ENCODE measurements at regions not wholly inside any gene's neighbourhood (a gene's known extent, or its start where the extent isn't known, plus 50 kb on each side); places are given as distances from the start of the nearest gene placed in this dataset.

DNA sequence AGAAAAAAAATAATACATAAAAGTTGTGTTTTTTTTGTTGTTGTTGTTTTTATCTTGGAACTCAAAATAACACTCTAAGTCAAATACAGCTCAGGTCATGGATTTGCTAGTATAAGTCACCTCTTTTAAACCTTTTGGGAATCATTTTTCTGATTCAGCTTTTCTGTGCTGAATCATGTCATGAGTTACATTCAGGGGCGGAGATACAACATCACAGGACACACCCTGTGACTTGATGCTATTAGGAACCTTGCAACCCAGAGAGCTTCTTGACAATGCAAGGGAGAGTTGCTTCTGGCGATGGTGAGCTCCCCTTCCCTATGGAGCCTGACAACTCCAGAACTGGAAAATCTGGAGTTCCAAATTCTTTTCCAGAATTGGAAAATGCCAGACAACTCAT lies 358.3 kb upstream of the C16orf82 start:
- no peak for DNase-seq (ENCODE audit: low read depth)
- no peak overlapping the region for H3K4me3 ChIP-seq (replicated peaks; ENCODE audit: low read depth, low read length)
- TF ChIP-seq, protein P1, sequence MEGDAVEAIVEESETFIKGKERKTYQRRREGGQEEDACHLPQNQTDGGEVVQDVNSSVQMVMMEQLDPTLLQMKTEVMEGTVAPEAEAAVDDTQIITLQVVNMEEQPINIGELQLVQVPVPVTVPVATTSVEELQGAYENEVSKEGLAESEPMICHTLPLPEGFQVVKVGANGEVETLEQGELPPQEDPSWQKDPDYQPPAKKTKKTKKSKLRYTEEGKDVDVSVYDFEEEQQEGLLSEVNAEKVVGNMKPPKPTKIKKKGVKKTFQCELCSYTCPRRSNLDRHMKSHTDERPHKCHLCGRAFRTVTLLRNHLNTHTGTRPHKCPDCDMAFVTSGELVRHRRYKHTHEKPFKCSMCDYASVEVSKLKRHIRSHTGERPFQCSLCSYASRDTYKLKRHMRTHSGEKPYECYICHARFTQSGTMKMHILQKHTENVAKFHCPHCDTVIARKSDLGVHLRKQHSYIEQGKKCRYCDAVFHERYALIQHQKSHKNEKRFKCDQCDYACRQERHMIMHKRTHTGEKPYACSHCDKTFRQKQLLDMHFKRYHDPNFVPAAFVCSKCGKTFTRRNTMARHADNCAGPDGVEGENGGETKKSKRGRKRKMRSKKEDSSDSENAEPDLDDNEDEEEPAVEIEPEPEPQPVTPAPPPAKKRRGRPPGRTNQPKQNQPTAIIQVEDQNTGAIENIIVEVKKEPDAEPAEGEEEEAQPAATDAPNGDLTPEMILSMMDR (IDR thresholded peaks at IDR 0.05; ENCODE audit: low read length, missing control alignments) = no peak

DNA sequence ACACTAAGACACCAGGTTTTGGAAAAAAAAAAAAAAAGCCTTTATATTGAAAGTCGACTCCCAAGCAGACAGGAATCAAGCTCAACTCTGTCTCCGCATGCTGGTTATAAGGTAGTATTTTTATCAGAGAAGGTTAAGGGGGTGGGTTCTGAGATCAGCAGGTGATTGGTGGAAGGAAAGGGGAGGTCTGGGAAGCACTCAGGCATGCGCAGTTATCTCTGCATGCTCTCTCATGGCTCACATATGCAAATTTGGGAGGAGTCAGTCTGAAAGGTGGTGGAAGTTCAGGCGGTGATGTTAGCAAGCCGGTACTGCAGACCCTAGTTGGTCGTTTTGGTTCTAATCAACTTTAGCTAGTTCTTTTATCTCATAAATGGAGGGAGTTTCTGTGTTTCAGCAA lies 357.6 kb upstream of the C16orf82 start:
- TF ChIP-seq, protein P1 (IDR thresholded peaks at IDR 0.05; ENCODE audit: low read length, missing control alignments) = no peak
- no peak overlapping the region for H3K4me3 ChIP-seq (replicated peaks; ENCODE audit: low read depth, low read length)
- no peak for DNase-seq (ENCODE audit: low read depth)

DNA sequence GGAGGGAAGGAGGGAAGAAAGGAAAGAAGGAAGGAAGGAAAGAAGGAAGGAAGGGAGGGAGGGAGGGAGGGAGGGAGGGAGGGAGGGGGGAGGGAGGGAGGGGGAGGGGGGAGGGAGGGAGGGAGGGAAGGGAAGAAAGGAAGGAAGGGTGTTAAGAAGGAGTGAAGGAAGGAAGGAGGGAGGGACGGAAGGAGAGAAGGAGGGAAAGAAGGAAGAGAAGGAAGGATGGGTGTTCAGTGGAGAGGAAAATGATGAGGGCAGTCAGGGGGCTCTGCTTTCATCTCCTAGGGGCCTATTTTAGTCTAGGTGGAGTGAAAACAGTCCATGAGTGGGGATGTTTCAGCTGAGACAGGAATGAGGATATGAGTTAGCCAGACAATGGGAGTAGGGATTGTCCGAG lies 357.0 kb upstream of the C16orf82 start:
- DNase-seq (ENCODE audit: low read depth) = no peak
- TF ChIP-seq, protein P1 (IDR thresholded peaks at IDR 0.05; ENCODE audit: low read length, missing control alignments) = no peak
- no peak overlapping the region for H3K4me3 ChIP-seq (replicated peaks; ENCODE audit: low read depth, low read length)

DNA sequence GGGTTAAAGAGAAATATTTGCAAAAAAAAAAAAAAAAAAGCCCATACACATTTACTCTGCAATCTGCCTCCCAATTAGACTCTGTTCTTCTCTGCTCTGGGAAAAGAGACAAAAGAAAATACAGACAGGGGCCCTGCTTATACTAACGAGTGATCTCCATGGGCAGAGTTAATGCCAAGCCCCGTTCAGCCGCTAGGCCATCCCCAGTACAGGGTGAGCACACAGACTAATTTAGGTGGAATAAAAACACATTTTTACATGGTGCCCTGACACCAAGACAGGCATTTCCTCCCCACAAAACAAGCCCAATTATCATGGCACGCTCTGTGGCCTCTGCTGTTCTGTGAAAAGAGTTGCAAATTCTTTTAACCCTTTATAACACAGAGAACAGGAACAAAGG lies 356.3 kb upstream of the C16orf82 start:
- no peak for DNase-seq (ENCODE audit: low read depth)
- TF ChIP-seq, protein P1 (IDR thresholded peaks at IDR 0.05; ENCODE audit: low read length, missing control alignments) = no peak
- H3K4me3 ChIP-seq (replicated peaks; ENCODE audit: low read depth, low read length) = no peak overlapping the region

DNA sequence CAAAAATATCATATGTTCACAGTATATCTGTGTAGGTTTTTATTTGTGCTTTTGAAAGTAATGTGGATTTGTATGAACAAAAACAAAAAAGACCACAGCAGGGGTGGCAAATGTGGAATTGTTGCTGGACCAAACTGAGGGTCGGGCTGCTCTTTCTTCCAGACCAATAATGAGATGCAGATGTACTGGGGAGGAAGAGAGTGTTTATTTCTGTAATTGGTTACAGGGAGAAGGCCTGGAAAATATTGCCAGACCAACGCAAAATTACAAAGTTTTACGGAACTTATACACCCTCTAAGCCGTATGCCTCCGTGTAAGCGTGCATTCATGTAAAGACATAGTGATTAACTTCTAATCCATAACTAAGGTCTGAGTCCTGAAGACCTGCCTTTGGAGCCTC lies 353.9 kb upstream of the C16orf82 start:
- no peak overlapping the region for H3K4me3 ChIP-seq (replicated peaks; ENCODE audit: low read depth, low read length)
- DNase-seq (ENCODE audit: low read depth) = no peak
- TF ChIP-seq, protein P1 (IDR thresholded peaks at IDR 0.05; ENCODE audit: low read length, missing control alignments) = no peak

DNA sequence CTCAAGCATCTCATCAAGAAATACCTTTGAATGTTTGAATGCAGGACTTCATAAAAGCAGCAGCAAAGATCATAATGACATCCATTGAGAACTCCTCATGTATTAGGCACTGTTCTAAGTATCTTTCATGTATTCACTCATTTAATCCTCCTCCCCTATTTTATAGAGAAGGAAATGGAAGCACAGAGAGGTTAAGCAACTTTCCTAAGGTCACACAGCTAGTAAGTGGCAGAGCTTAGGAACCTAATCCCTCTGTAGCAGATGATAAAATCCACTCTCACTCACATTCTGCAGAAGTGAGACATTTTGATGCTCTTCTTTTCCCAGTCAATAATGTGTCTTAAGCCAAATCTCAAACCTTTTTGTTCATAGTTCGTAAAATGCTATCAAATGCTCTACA lies 350.8 kb upstream of the C16orf82 start:
- TF ChIP-seq, protein P1 (IDR thresholded peaks at IDR 0.05; ENCODE audit: low read length, missing control alignments) = no peak
- no peak overlapping the region for H3K4me3 ChIP-seq (replicated peaks; ENCODE audit: low read depth, low read length)
- no peak for DNase-seq (ENCODE audit: low read depth)

DNA sequence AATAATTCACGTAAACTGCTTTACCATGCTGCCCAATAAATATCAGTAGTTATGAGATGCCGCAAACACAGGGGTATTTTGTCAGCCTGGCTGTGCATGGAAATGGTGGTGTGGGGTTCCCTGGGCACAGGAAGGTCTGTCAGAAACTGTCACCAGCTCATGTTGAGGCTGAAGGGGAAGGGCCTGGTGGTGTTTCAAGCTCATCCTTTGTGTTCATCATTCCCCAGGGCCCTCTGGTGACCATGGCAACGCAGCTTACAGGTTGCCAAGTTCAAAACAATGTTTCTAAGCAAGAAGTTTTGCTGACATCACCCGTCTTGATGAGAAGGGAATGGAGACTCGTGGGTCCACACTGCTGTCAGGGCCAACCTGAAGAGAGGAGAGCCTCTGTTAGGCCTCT lies 348.9 kb upstream of the C16orf82 start:
- TF ChIP-seq, protein P1 (IDR thresholded peaks at IDR 0.05; ENCODE audit: low read length, missing control alignments) = no peak
- no peak overlapping the region for H3K4me3 ChIP-seq (replicated peaks; ENCODE audit: low read depth, low read length)
- no peak for DNase-seq (ENCODE audit: low read depth)
